ENCODE measurements at regions not wholly inside any gene's neighbourhood (a gene's known extent, or its start where the extent isn't known, plus 50 kb on each side); places are given as distances from the start of the nearest gene placed in this dataset.

DNA sequence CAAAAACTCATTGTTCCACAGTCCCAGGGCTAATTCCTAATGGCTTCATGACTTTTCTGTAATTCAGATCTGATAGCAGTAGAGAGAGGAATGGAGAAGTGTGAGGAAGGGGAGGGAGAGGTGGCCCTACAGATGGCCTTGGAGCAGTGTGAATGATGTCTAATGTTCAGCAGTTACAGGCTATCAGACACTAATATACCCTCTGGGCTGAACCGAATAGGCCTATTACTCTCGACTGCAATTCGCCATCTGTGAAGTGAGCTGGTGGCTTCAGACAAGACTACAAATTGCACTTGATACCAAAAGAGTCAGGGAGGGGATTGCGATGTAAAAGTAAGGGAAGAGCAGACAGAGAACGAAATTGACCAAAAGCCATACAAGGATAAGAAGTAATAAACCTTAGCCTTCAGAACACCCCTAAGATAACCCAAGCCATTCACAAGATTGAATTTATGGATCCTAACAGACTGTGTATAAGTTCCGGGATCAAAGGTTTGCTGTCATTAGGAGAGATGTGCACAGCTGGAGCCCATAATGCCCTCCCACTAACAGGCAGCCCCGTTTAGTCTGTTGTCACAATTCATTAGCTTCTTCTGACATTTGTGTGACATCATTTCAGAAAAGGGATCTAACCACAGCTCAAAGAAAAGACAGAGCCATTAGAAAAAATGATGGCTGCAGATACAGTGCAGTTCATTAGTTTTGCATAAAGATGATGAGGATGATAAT, 642.4 kb upstream of the API5 start:
- Histone ChIP-seq H3K9me3 (ENCODE audit: control insufficient read depth in 1 of 2, low read length in 2 of 2) (no peaks in the 10 kb centered on the region), H3K4me1 (ENCODE audit: insufficient read depth, low read length) (no peaks in the 10 kb centered on the region), H3K27ac (ENCODE audit: low read depth, low read length) (no peak overlapping the region), H3K36me3 (ENCODE audit: insufficient read depth, low read length) (no peaks in the 10 kb centered on the region), H3K4me3 (ENCODE audit: low read length in 2 of 2) (no peak overlapping the region), H3K27me3 (ENCODE audit: insufficient read depth, low read length) (no peaks in the 10 kb centered on the region)
- intact Hi-C loops (cut with micrococcal nuclease) = no loop called here
- ChIA-PET CTCF (ENCODE audit: partially characterized antibody) (no interaction called here), POLR2A (ENCODE audit: partially characterized antibody) (no interaction called here)
- no peaks in the 10 kb centered on the region for H3K27me3 Mint-ChIP-seq
- no peak overlapping the region for H3K4me3 Mint-ChIP-seq
- H3K9me3 Mint-ChIP-seq = peaks cover 5 to 14% (median 7%) of the 10 kb centered on the region in 8 donors
- no peaks in the 10 kb centered on the region for H3K36me3 Mint-ChIP-seq
- no peak overlapping the region for H3K27ac Mint-ChIP-seq
- no peaks in the 10 kb centered on the region for H3K4me1 Mint-ChIP-seq
- DNase-seq = no peak

DNA sequence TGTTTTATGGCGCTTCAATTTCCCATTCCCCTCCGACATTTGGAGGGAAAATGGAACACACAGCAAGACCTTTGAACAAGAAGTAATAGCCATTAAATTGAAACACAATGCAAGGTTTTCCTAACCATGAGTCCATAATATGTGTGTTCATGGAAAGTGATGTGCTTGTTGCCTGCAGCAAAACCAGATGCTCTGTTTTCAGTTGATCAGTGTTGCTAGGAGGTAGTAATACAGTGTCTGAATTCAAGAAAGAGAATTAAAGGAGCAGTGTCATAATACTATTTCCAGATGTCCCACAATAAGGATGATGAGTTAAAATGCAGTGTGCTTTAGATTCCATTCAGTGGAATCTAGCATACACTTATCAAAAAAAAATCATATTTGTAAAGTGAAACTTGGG, 637.4 kb upstream of the API5 start:
- no peaks in the 10 kb centered on the region for H3K27me3 Mint-ChIP-seq
- H3K4me3 ChIP-seq (ENCODE audit: low read length in 2 of 2) = no peak overlapping the region
- H3K27ac Mint-ChIP-seq = no peak overlapping the region
- no peaks in the 10 kb centered on the region for H3K9me3 ChIP-seq (ENCODE audit: control insufficient read depth in 1 of 2, low read length in 2 of 2)
- CTCF ChIA-PET (ENCODE audit: partially characterized antibody) = no interaction called here
- H3K4me3 Mint-ChIP-seq = no peak overlapping the region
- no peaks in the 10 kb centered on the region for H3K4me1 Mint-ChIP-seq
- intact Hi-C loops (cut with micrococcal nuclease) = no loop called here
- H3K9me3 Mint-ChIP-seq = peaks cover 4 to 13% (median 10%) of the 10 kb centered on the region in 8 donors
- H3K36me3 ChIP-seq (ENCODE audit: insufficient read depth, low read length) = no peaks in the 10 kb centered on the region
- no peak for DNase-seq
- H3K27ac ChIP-seq (ENCODE audit: low read depth, low read length) = no peak overlapping the region
- H3K4me1 ChIP-seq (ENCODE audit: insufficient read depth, low read length) = no peaks in the 10 kb centered on the region
- H3K27me3 ChIP-seq (ENCODE audit: insufficient read depth, low read length) = no peaks in the 10 kb centered on the region
- no peaks in the 10 kb centered on the region for H3K36me3 Mint-ChIP-seq
- POLR2A ChIA-PET (ENCODE audit: partially characterized antibody) = no interaction called here

DNA sequence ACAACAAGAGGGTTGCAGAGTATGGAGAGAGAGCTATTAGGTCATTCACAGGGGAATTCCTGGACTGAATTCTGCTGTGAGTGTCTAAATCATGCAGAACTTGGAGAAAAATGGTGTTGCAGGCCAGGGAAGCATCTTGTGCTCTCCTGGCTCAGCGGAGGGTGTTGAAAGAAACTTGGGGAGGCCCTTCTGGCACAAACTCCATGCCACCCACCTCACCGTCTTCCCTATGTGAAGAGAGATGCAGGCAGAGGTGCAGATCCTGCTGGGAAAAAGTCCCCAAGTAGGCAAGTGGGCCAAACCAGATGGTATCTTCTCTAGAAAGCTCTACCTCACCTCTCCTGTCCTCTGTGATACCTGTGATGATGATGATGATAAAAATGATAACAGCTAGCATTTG, 604.3 kb upstream of the API5 start:
- H3K9me3 Mint-ChIP-seq = peaks cover 0 to 17% (median 6%) of the 10 kb centered on the region in 8 donors
- no peaks in the 10 kb centered on the region for H3K27me3 Mint-ChIP-seq
- H3K4me3 Mint-ChIP-seq = no peak overlapping the region
- no peaks in the 10 kb centered on the region for H3K36me3 Mint-ChIP-seq
- Histone ChIP-seq H3K27me3 (ENCODE audit: insufficient read depth, low read length) (no peaks in the 10 kb centered on the region), H3K9me3 (ENCODE audit: control insufficient read depth in 1 of 2, low read length in 2 of 2) (no peaks in the 10 kb centered on the region), H3K36me3 (ENCODE audit: insufficient read depth, low read length) (no peaks in the 10 kb centered on the region), H3K27ac (ENCODE audit: low read depth, low read length) (no peak overlapping the region), H3K4me3 (ENCODE audit: low read length in 2 of 2) (no peak overlapping the region), H3K4me1 (ENCODE audit: insufficient read depth, low read length) (no peaks in the 10 kb centered on the region)
- ChIA-PET CTCF (ENCODE audit: partially characterized antibody) (no interaction called here), POLR2A (ENCODE audit: partially characterized antibody) (no interaction called here)
- DNase-seq = no peak
- intact Hi-C loops (cut with micrococcal nuclease) = no loop called here
- no peak overlapping the region for H3K27ac Mint-ChIP-seq
- no peaks in the 10 kb centered on the region for H3K4me1 Mint-ChIP-seq

DNA sequence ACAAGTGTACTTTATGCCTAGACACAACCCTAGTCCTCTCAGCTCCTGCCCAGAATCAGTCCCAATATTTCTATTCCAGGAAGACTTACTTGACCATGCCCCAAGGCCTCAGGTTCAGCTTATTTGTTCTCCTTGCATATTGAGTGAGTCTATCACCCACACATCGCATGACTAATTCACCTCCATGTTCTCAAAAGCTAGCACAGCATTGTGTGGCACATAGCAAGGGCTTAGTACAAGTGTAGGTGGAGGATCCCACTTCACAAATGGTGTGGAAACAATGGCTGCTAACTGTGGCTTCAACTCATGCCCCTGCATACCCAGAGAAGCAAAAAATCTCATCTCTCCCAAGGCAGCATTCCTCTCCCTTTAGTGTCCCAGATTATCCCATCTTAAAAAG, 602.6 kb upstream of the API5 start:
- Histone ChIP-seq H3K27me3 (ENCODE audit: insufficient read depth, low read length) (no peaks in the 10 kb centered on the region), H3K9me3 (ENCODE audit: control insufficient read depth in 1 of 2, low read length in 2 of 2) (no peaks in the 10 kb centered on the region), H3K36me3 (ENCODE audit: insufficient read depth, low read length) (no peaks in the 10 kb centered on the region), H3K4me3 (ENCODE audit: low read length in 2 of 2) (no peak overlapping the region), H3K27ac (ENCODE audit: low read depth, low read length) (no peak overlapping the region), H3K4me1 (ENCODE audit: insufficient read depth, low read length) (no peaks in the 10 kb centered on the region)
- CTCF ChIA-PET (ENCODE audit: partially characterized antibody) = no interaction called here
- no peaks in the 10 kb centered on the region for H3K27me3 Mint-ChIP-seq
- peaks cover 0 to 11% (median 6%) of the 10 kb centered on the region in 8 donors for H3K9me3 Mint-ChIP-seq
- intact Hi-C loops (cut with micrococcal nuclease) = no loop called here
- no peaks in the 10 kb centered on the region for H3K4me1 Mint-ChIP-seq
- no peak for DNase-seq
- H3K4me3 Mint-ChIP-seq = no peak overlapping the region
- no peak overlapping the region for H3K27ac Mint-ChIP-seq
- POLR2A ChIA-PET (ENCODE audit: partially characterized antibody) = no interaction called here
- H3K36me3 Mint-ChIP-seq = no peaks in the 10 kb centered on the region

DNA sequence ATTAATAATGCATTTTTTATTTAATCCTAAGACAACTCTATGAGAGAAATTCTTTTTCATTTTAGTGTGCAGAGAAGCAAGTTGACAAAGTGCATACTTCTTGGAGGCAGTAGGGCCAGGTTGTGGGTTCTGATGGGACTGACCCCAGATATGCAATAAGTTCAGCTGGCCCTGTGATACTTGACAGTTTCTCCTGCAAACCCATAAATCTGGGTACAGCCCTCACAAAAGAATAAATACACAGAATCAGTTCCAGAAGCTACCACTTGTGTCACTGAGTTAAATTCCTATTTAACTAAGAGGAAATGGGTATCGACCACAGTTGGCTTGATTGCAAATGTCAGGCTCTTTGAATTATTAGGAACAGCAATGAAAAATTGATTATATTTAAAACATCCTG, 598.5 kb upstream of the API5 start:
- Mint-ChIP-seq H3K27me3 (no peaks in the 10 kb centered on the region), H3K9me3 (peaks cover 2 to 21% (median 12%) of the 10 kb centered on the region in 8 donors), H3K4me1 (no peaks in the 10 kb centered on the region), H3K27ac (no peak overlapping the region), H3K4me3 (no peak overlapping the region), H3K36me3 (no peaks in the 10 kb centered on the region)
- no peaks in the 10 kb centered on the region for H3K27me3 ChIP-seq (ENCODE audit: insufficient read depth, low read length)
- no peak overlapping the region for H3K27ac ChIP-seq (ENCODE audit: low read depth, low read length)
- POLR2A ChIA-PET (ENCODE audit: partially characterized antibody) = no interaction called here
- no peak for DNase-seq
- H3K36me3 ChIP-seq (ENCODE audit: insufficient read depth, low read length) = no peaks in the 10 kb centered on the region
- no peaks in the 10 kb centered on the region for H3K4me1 ChIP-seq (ENCODE audit: insufficient read depth, low read length)
- CTCF ChIA-PET (ENCODE audit: partially characterized antibody) = no interaction called here
- no peaks in the 10 kb centered on the region for H3K9me3 ChIP-seq (ENCODE audit: control insufficient read depth in 1 of 2, low read length in 2 of 2)
- no peak overlapping the region for H3K4me3 ChIP-seq (ENCODE audit: low read length in 2 of 2)
- intact Hi-C loops (cut with micrococcal nuclease) = no loop called here

DNA sequence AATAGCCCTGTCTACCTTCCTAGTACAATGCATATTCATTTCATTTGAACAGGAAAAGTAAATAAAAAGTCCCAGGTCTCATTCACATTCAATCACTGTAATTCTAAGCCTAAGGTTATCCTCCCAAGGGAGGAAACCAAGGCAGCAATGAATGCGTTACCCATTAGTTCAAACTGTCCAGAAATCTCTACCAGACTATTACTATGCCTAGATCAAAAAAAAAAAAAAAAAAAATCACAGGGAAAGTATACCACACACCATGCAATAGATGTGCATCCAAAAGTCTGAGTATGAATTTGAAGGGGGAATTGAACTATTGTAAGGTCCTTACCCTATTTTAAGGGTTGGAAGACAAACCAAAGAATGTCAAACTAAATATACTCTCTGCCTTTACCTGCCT, 598.0 kb upstream of the API5 start:
- H3K36me3 Mint-ChIP-seq = no peaks in the 10 kb centered on the region
- no peaks in the 10 kb centered on the region for H3K4me1 Mint-ChIP-seq
- H3K4me3 Mint-ChIP-seq = no peak overlapping the region

DNA sequence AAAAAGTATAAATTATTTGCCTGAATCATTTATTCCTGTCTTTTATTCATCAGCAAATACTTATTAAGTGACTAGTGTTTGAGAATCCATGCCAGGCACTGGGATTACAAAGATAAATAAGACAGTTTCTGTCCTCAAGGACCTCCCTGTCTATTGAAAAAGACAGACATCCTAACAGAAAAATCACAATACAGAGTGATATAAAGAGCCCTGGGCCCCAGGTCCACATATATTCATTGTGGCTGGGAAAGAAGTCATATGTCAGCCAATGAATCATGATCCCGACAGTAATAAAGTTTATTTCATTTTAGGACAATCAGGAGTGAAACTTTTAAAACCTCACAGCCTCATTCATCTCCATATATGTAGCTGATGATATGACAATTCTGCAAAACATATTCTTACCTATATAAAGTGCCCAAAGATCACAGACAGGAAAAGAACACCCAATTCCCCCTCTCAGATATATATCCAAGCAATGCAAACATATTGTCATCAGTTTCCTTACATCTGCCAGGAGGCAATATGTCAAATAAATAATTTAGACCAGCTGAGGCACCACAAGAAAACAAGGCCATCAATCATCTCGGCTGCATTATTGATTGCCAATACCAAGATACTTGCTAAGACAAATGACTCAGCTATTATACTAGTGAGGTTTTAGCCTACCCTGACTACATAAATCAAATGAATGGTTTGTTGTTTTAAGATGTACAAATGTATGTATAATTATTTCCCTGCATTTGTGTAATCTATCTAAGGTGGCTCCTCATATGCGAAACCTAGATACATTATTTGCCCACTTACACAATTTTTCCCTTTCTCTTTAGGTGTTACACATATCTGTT, 590.9 kb upstream of the API5 start:
- H3K4me1 ChIP-seq (ENCODE audit: insufficient read depth, low read length) = no peaks in the 10 kb centered on the region
- H3K9me3 ChIP-seq (ENCODE audit: control insufficient read depth in 1 of 2, low read length in 2 of 2) = no peaks in the 10 kb centered on the region
- H3K4me1 Mint-ChIP-seq = no peaks in the 10 kb centered on the region
- no peak overlapping the region for H3K27ac Mint-ChIP-seq
- no peaks in the 10 kb centered on the region for H3K27me3 Mint-ChIP-seq
- no peaks in the 10 kb centered on the region for H3K27me3 ChIP-seq (ENCODE audit: insufficient read depth, low read length)
- H3K27ac ChIP-seq (ENCODE audit: low read depth, low read length) = no peak overlapping the region
- no peak overlapping the region for H3K4me3 Mint-ChIP-seq
- intact Hi-C loops (cut with micrococcal nuclease) = no loop called here
- POLR2A ChIA-PET (ENCODE audit: partially characterized antibody) = no interaction called here
- H3K36me3 Mint-ChIP-seq = no peaks in the 10 kb centered on the region
- H3K4me3 ChIP-seq (ENCODE audit: low read length in 2 of 2) = no peak overlapping the region
- DNase-seq = no peak
- CTCF ChIA-PET (ENCODE audit: partially characterized antibody) = no interaction called here
- H3K36me3 ChIP-seq (ENCODE audit: insufficient read depth, low read length) = no peaks in the 10 kb centered on the region
- peaks cover 0 to 14% (median 9%) of the 10 kb centered on the region in 8 donors for H3K9me3 Mint-ChIP-seq

More for the DNA sequence above, 598.0 kb upstream of the API5 start:
- POLR2A ChIA-PET (ENCODE audit: partially characterized antibody) = no interaction called here
- DNase-seq = no peak
- H3K27me3 Mint-ChIP-seq = no peaks in the 10 kb centered on the region
- CTCF ChIA-PET (ENCODE audit: partially characterized antibody) = no interaction called here
- no peak overlapping the region for H3K4me3 ChIP-seq (ENCODE audit: low read length in 2 of 2)
- H3K9me3 Mint-ChIP-seq = peaks cover 2 to 23% (median 12%) of the 10 kb centered on the region in 8 donors
- no peak overlapping the region for H3K27ac Mint-ChIP-seq
- H3K4me1 ChIP-seq (ENCODE audit: insufficient read depth, low read length) = no peaks in the 10 kb centered on the region
- H3K27me3 ChIP-seq (ENCODE audit: insufficient read depth, low read length) = no peaks in the 10 kb centered on the region
- no peaks in the 10 kb centered on the region for H3K36me3 ChIP-seq (ENCODE audit: insufficient read depth, low read length)
- no peak overlapping the region for H3K27ac ChIP-seq (ENCODE audit: low read depth, low read length)
- intact Hi-C loops (cut with micrococcal nuclease) = no loop called here
- no peaks in the 10 kb centered on the region for H3K9me3 ChIP-seq (ENCODE audit: control insufficient read depth in 1 of 2, low read length in 2 of 2)
